ENCODE measurements at regions not wholly inside any gene's neighbourhood (a gene's known extent, or its start where the extent isn't known, plus 50 kb on each side); places are given as distances from the start of the nearest gene placed in this dataset.

- TF ChIP-seq, protein P1, sequence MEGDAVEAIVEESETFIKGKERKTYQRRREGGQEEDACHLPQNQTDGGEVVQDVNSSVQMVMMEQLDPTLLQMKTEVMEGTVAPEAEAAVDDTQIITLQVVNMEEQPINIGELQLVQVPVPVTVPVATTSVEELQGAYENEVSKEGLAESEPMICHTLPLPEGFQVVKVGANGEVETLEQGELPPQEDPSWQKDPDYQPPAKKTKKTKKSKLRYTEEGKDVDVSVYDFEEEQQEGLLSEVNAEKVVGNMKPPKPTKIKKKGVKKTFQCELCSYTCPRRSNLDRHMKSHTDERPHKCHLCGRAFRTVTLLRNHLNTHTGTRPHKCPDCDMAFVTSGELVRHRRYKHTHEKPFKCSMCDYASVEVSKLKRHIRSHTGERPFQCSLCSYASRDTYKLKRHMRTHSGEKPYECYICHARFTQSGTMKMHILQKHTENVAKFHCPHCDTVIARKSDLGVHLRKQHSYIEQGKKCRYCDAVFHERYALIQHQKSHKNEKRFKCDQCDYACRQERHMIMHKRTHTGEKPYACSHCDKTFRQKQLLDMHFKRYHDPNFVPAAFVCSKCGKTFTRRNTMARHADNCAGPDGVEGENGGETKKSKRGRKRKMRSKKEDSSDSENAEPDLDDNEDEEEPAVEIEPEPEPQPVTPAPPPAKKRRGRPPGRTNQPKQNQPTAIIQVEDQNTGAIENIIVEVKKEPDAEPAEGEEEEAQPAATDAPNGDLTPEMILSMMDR (conservative IDR thresholded peaks at IDR 0.05; ENCODE audit: low read length): no peak
- TF ChIP-seq EZH2phosphoT487 (IDR thresholded peaks at IDR 0.05; ENCODE audit: borderline replicate concordance, low read depth, low read length): no peak
Observed at GRCh38 chr14:81801921-81802320, 268.3 kb upstream of the SEL1L start.

Measured in OCI-LY7 (cell line).